CD4-positive, alpha-beta T cell (primary cell): ENCODE measurements at regions not wholly inside any gene's neighbourhood (a gene's known extent, or its start where the extent isn't known, plus 50 kb on each side); places are given as distances from the start of the nearest gene placed in this dataset.

ENCODE experiments used
- ATAC-seq: fragments of 200-7000 bp; cut with Tn5 transposase; one replicate; pipeline ENCODE4 v1.10.0; 2022; ENCODE audit warnings: mild to moderate bottlenecking; ENCODE audit not compliant: poor library complexity
- CTCF ChIA-PET: fragments of 350-600 bp; sonication (Branson Sonifier 250); formaldehyde crosslinking; loops from one replicate; lab custom pipeline; 2021; ENCODE audit warnings: antibody characterized with exemption, inconsistent platforms; lab: Charles Lee
- POLR2A ChIA-PET: fragments of 350-600 bp; sonication (Branson Sonifier 250); formaldehyde crosslinking; loops from one replicate; lab custom pipeline; 2021; ENCODE audit warnings: antibody characterized with exemption, inconsistent platforms; lab: Charles Lee
- DNase-seq, 14 experiments: peaks; one replicate each; pipeline ENCODE4 v3.0.0-alpha.2; 2013 to 2020; ENCODE audit warnings: mixed read lengths in 2 of 14
- H3K27ac ChIP-seq, 2 donors: one replicate each; pipeline versions ENCODE4 v1.5.1 to v1.7.0; 2013; ENCODE audit warnings: low read length in 2 of 2, low read depth in 1 of 2, mild to moderate bottlenecking in 1 of 2
- H3K27me3 ChIP-seq, 2 experiments: 1 replicate in 1 of 2; 2 replicates in 1 of 2; pipeline versions ENCODE4 v1.6.1 to v1.7.0; 2013; ENCODE audit warnings: low read length in 2 of 2, control low read depth in 1 of 2, mild to moderate bottlenecking in 1 of 2, moderate library complexity in 1 of 2; ENCODE audit not compliant: insufficient read depth in 2 of 2, control insufficient read depth in 1 of 2
- H3K36me3 ChIP-seq: one replicate; pipeline ENCODE4 v1.6.1; 2013; ENCODE audit warnings: low read length, control low read depth; ENCODE audit not compliant: insufficient read depth
- H3K4me1 ChIP-seq: one replicate; pipeline ENCODE4 v1.6.1; 2013; ENCODE audit warnings: low read length, control low read depth; ENCODE audit not compliant: insufficient read depth
- H3K4me3 ChIP-seq: one replicate; pipeline ENCODE4 v1.5.1; 2013; ENCODE audit warnings: mild to moderate bottlenecking, low read length, moderate library complexity
- H3K9me3 ChIP-seq, 2 experiments: 1 replicate in 1 of 2; 2 replicates in 1 of 2; pipeline versions ENCODE4 v1.6.1 to v1.7.0; 2013; ENCODE audit warnings: low read length in 2 of 2, mild to moderate bottlenecking in 2 of 2, control low read depth in 1 of 2, moderate library complexity in 1 of 2; ENCODE audit not compliant: control insufficient read depth in 1 of 2, insufficient read depth in 1 of 2
- H3K27ac Mint-ChIP-seq: one replicate; pipeline ENCODE4 v1.8.0; 2020; ENCODE audit warnings: mixed read lengths
- H3K27me3 Mint-ChIP-seq: one replicate; pipeline ENCODE4 v1.8.0; 2021; ENCODE audit warnings: mixed read lengths
- H3K36me3 Mint-ChIP-seq: one replicate; pipeline ENCODE4 v1.8.0; 2021; ENCODE audit warnings: low read depth, mixed read lengths
- H3K4me1 Mint-ChIP-seq: one replicate; pipeline ENCODE4 v1.8.0; 2021; ENCODE audit warnings: low read depth, mixed read lengths
- H3K4me3 Mint-ChIP-seq: one replicate; pipeline ENCODE4 v1.8.0; 2020; ENCODE audit warnings: mild to moderate bottlenecking, mixed read lengths
- H3K9me3 Mint-ChIP-seq: one replicate; pipeline ENCODE4 v1.8.0; 2020; ENCODE audit warnings: mixed read lengths
- CTCF ChIP-seq: fragments of 200-600 bp; IDR thresholded peaks from one replicate; pipeline ENCODE4 v1.8.0; 2022; ENCODE audit warnings: antibody characterized with exemption, mild to moderate bottlenecking
- intact Hi-C, 2 experiments: fragments of 100-400 bp; cut with DNase I in 1 of 2; cut with micrococcal nuclease in 1 of 2; formaldehyde crosslinking; loops; one replicate each; pipeline versions ENCODE4 v1.15.1 to v1.9.0; 2023 to 2025; cut with DNase I, micrococcal nuclease

- no peaks in the 10 kb centered on the region for H3K4me1 Mint-ChIP-seq
- Histone ChIP-seq H3K4me3 (no peak overlapping the region), H3K27ac (no peak overlapping the region), H3K4me1 (no peaks in the 10 kb centered on the region), H3K9me3 (no peaks in the 10 kb centered on the region), H3K36me3 (no peaks in the 10 kb centered on the region), H3K27me3 (no peaks in the 10 kb centered on the region)
- H3K36me3 Mint-ChIP-seq, result no peaks in the 10 kb centered on the region
- ATAC-seq (no peak), DNase-seq (no peak)
- no peak for TF ChIP-seq CTCF
- intact Hi-C loops, result no loop called here
- POLR2A ChIA-PET, result no interaction called here
- CTCF ChIA-PET, result no interaction called here
- no peak overlapping the region for H3K4me3 Mint-ChIP-seq
- no peak overlapping the region for H3K27ac Mint-ChIP-seq
- H3K9me3 Mint-ChIP-seq, result peaks cover 9% of the 10 kb centered on the region
- H3K27me3 Mint-ChIP-seq, result no peaks in the 10 kb centered on the region
Observed at GRCh38 chr4:151911970-151912369, 151.2 kb upstream of the GATB start.

GRCh38 chr4:151908734-151909497 lies 148.1 kb upstream of the GATB start:
- Histone ChIP-seq H3K27me3 (no peaks in the 10 kb centered on the region), H3K36me3 (no peaks in the 10 kb centered on the region), H3K9me3 (no peaks in the 10 kb centered on the region), H3K4me3 (no peak overlapping the region), H3K4me1 (no peaks in the 10 kb centered on the region), H3K27ac (no peak overlapping the region)
- Mint-ChIP-seq H3K27me3 (no peaks in the 10 kb centered on the region), H3K4me1 (no peaks in the 10 kb centered on the region), H3K9me3 (peaks cover 2% of the 10 kb centered on the region), H3K4me3 (no peak overlapping the region), H3K27ac (no peak overlapping the region), H3K36me3 (no peaks in the 10 kb centered on the region)
- no peak for TF ChIP-seq CTCF
- no peak for ATAC-seq
- ChIA-PET CTCF (no interaction called here), POLR2A (no interaction called here)
- intact Hi-C loops, result no loop called here
- no peak for DNase-seq

- ATAC-seq (no peak), DNase-seq (no peak)
- H3K4me3 Mint-ChIP-seq, result no peak overlapping the region
- intact Hi-C loops, result no loop called here
- ChIA-PET POLR2A (no interaction called here), CTCF (no interaction called here)
- Histone ChIP-seq H3K36me3 (no peaks in the 10 kb centered on the region), H3K27me3 (no peaks in the 10 kb centered on the region), H3K4me3 (no peak overlapping the region), H3K27ac (no peak overlapping the region), H3K9me3 (peaks cover 3 to 4% of the 10 kb centered on the region in 2 experiments), H3K4me1 (no peaks in the 10 kb centered on the region)
- no peaks in the 10 kb centered on the region for H3K36me3 Mint-ChIP-seq
- TF ChIP-seq CTCF, result no peak
- H3K27ac Mint-ChIP-seq, result no peak overlapping the region
- no peaks in the 10 kb centered on the region for H3K27me3 Mint-ChIP-seq
- no peaks in the 10 kb centered on the region for H3K9me3 Mint-ChIP-seq
- no peaks in the 10 kb centered on the region for H3K4me1 Mint-ChIP-seq
Observed at GRCh38 chr4:151908201-151908600, 147.4 kb upstream of the GATB start.
